ENCODE measurements at regions not wholly inside any gene's neighbourhood (a gene's known extent, or its start where the extent isn't known, plus 50 kb on each side); places are given as distances from the start of the nearest gene placed in this dataset.
"Not testable (repeated sequence)": the region's sequence is repeated elsewhere in the genome, so short reads cannot be mapped to it uniquely, and the experiment has no call there.

GRCh38 chr6:125586605-125587004, 162.8 kb upstream of the HEY2 start:
- Mint-ChIP-seq H3K27ac (no peak overlapping the region), H3K9me3 (ENCODE audit: insufficient read depth) (no peaks in the 10 kb centered on the region), H3K4me3 (no peak overlapping the region), H3K27me3 (ENCODE audit: low read depth) (peaks cover 2% of the 10 kb centered on the region), H3K4me1 (ENCODE audit: low read depth) (no peaks in the 10 kb centered on the region), H3K36me3 (ENCODE audit: low read depth) (no peaks in the 10 kb centered on the region)
- ATAC-seq: no peak
- CTCF ChIA-PET: no interaction called here
- POLR2A ChIA-PET: no interaction called here
- no peak for DNase-seq

- POLR2A ChIA-PET: no interaction called here
- Mint-ChIP-seq H3K27me3 (ENCODE audit: low read depth) (no peaks in the 10 kb centered on the region), H3K27ac (no peak overlapping the region), H3K9me3 (ENCODE audit: insufficient read depth) (no peaks in the 10 kb centered on the region), H3K4me1 (ENCODE audit: low read depth) (no peaks in the 10 kb centered on the region), H3K36me3 (ENCODE audit: low read depth) (no peaks in the 10 kb centered on the region), H3K4me3 (no peak overlapping the region)
- ATAC-seq (no peak), DNase-seq (no peak)
- CTCF ChIA-PET: no interaction called here
These were observed 161.5 kb upstream of the HEY2 start for GRCh38 chr6:125587666-125588632.

GRCh38 chr6:125591796-125592195, 157.6 kb upstream of the HEY2 start:
- DNase-seq; H3K27me3 Mint-ChIP-seq (ENCODE audit: low read depth); H3K9me3 Mint-ChIP-seq (ENCODE audit: insufficient read depth); ATAC-seq; H3K27ac Mint-ChIP-seq; CTCF ChIA-PET; POLR2A ChIA-PET; H3K36me3 Mint-ChIP-seq (ENCODE audit: low read depth); H3K4me3 Mint-ChIP-seq; H3K4me1 Mint-ChIP-seq (ENCODE audit: low read depth): not testable (repeated sequence)

GRCh38 chr6:125593746-125594145, 155.7 kb upstream of the HEY2 start:
- ATAC-seq: no peak
- Mint-ChIP-seq H3K9me3 (ENCODE audit: insufficient read depth) (no peaks in the 10 kb centered on the region), H3K27ac (no peak overlapping the region), H3K36me3 (ENCODE audit: low read depth) (no peaks in the 10 kb centered on the region), H3K27me3 (ENCODE audit: low read depth) (no peaks in the 10 kb centered on the region), H3K4me1 (ENCODE audit: low read depth) (no peaks in the 10 kb centered on the region), H3K4me3 (no peak overlapping the region)
- ChIA-PET CTCF (no interaction called here), POLR2A (no interaction called here)
- no peak for DNase-seq

GRCh38 chr6:125596020-125596419, 153.4 kb upstream of the HEY2 start:
- no peak overlapping the region for H3K4me3 Mint-ChIP-seq
- ChIA-PET POLR2A (no interaction called here), CTCF (no interaction called here)
- no peaks in the 10 kb centered on the region for H3K36me3 Mint-ChIP-seq (ENCODE audit: low read depth)
- ATAC-seq: no peak
- no peaks in the 10 kb centered on the region for H3K9me3 Mint-ChIP-seq (ENCODE audit: insufficient read depth)
- no peak for DNase-seq
- H3K27ac Mint-ChIP-seq: no peak overlapping the region
- no peaks in the 10 kb centered on the region for H3K4me1 Mint-ChIP-seq (ENCODE audit: low read depth)
- no peaks in the 10 kb centered on the region for H3K27me3 Mint-ChIP-seq (ENCODE audit: low read depth)

- DNase-seq (no peak), ATAC-seq (no peak)
- H3K27ac Mint-ChIP-seq: no peak overlapping the region
- POLR2A ChIA-PET: no interaction called here
- H3K4me1 Mint-ChIP-seq (ENCODE audit: low read depth): no peaks in the 10 kb centered on the region
- CTCF ChIA-PET: no interaction called here
- H3K27me3 Mint-ChIP-seq (ENCODE audit: low read depth): no peaks in the 10 kb centered on the region
- no peaks in the 10 kb centered on the region for H3K9me3 Mint-ChIP-seq (ENCODE audit: insufficient read depth)
- no peak overlapping the region for H3K4me3 Mint-ChIP-seq
- H3K36me3 Mint-ChIP-seq (ENCODE audit: low read depth): no peaks in the 10 kb centered on the region
These were observed 151.8 kb upstream of the HEY2 start for GRCh38 chr6:125597411-125598253.

- ChIA-PET CTCF (no interaction called here), POLR2A (no interaction called here)
- Mint-ChIP-seq H3K4me1 (ENCODE audit: low read depth) (no peaks in the 10 kb centered on the region), H3K36me3 (ENCODE audit: low read depth) (no peaks in the 10 kb centered on the region), H3K9me3 (ENCODE audit: insufficient read depth) (no peaks in the 10 kb centered on the region), H3K27ac (no peak overlapping the region), H3K27me3 (ENCODE audit: low read depth) (no peaks in the 10 kb centered on the region), H3K4me3 (no peak overlapping the region)
- ATAC-seq (no peak), DNase-seq (no peak)
These were observed 151.0 kb upstream of the HEY2 start for GRCh38 chr6:125598422-125598821.

- peaks cover 3% of the 10 kb centered on the region for H3K27me3 Mint-ChIP-seq (ENCODE audit: low read depth)
- no peaks in the 10 kb centered on the region for H3K9me3 Mint-ChIP-seq (ENCODE audit: insufficient read depth)
- H3K36me3 Mint-ChIP-seq (ENCODE audit: low read depth): no peaks in the 10 kb centered on the region
- ATAC-seq: no peak
- ChIA-PET POLR2A (no interaction called here), CTCF (interaction anchor here (1.0 to 1.4 kb wide), 2 partner anchors 17 to 292 kb away, joined by 3 read pairs; no protein-coding TSS in a partner anchor)
- no peaks in the 10 kb centered on the region for H3K4me1 Mint-ChIP-seq (ENCODE audit: low read depth)
- H3K4me3 Mint-ChIP-seq: no peak overlapping the region
- no peak overlapping the region for H3K27ac Mint-ChIP-seq
- no peak for DNase-seq
These were observed 145.2 kb upstream of the HEY2 start for GRCh38 chr6:125604257-125604656.

GRCh38 chr6:125611573-125612344, 137.7 kb upstream of the HEY2 start:
- ChIA-PET CTCF (no interaction called here), POLR2A (no interaction called here)
- Mint-ChIP-seq H3K27ac (no peak overlapping the region), H3K4me1 (ENCODE audit: low read depth) (no peaks in the 10 kb centered on the region), H3K9me3 (ENCODE audit: insufficient read depth) (no peaks in the 10 kb centered on the region), H3K36me3 (ENCODE audit: low read depth) (no peaks in the 10 kb centered on the region), H3K4me3 (no peak overlapping the region), H3K27me3 (ENCODE audit: low read depth) (peaks cover 2% of the 10 kb centered on the region)
- ATAC-seq (no peak), DNase-seq (no peak)

- H3K27ac Mint-ChIP-seq: no peak overlapping the region
- ChIA-PET POLR2A (no interaction called here), CTCF (interaction anchor here (1.4 kb wide), 1 partner anchor 298 kb away, joined by 3 read pairs; no protein-coding TSS in a partner anchor)
These were observed 137.0 kb upstream of the HEY2 start for GRCh38 chr6:125612345-125612846.

GRCh38 chr6:125618629-125619028, 130.8 kb upstream of the HEY2 start:
- no peak overlapping the region for H3K27ac Mint-ChIP-seq
- ATAC-seq (no peak), DNase-seq (no peak)
- H3K27me3 Mint-ChIP-seq (ENCODE audit: low read depth): peaks cover 10% of the 10 kb centered on the region
- no peaks in the 10 kb centered on the region for H3K36me3 Mint-ChIP-seq (ENCODE audit: low read depth)
- ChIA-PET CTCF (no interaction called here), POLR2A (no interaction called here)
- H3K4me1 Mint-ChIP-seq (ENCODE audit: low read depth): no peaks in the 10 kb centered on the region
- H3K4me3 Mint-ChIP-seq: no peak overlapping the region
- no peaks in the 10 kb centered on the region for H3K9me3 Mint-ChIP-seq (ENCODE audit: insufficient read depth)

More at GRCh38 chr6:125612345-125612846, 137.0 kb upstream of the HEY2 start:
- DNase-seq: no peak
- H3K4me3 Mint-ChIP-seq: no peak overlapping the region
- H3K4me1 Mint-ChIP-seq (ENCODE audit: low read depth): no peaks in the 10 kb centered on the region
- H3K27me3 Mint-ChIP-seq (ENCODE audit: low read depth): peaks cover 2% of the 10 kb centered on the region
- H3K9me3 Mint-ChIP-seq (ENCODE audit: insufficient read depth): no peaks in the 10 kb centered on the region
- no peaks in the 10 kb centered on the region for H3K36me3 Mint-ChIP-seq (ENCODE audit: low read depth)
- ATAC-seq: no peak

All from activated CD8-positive, alpha-beta T cell treated with anti-CD3 and anti-CD28 coated beads, Interleukin-2, amount 10 ng/mL, durations not matched to agents 7 days and 5 days (primary cell).